GM23338 (cell line): ENCODE measurements at regions not wholly inside any gene's neighbourhood (a gene's known extent, or its start where the extent isn't known, plus 50 kb on each side); places are given as distances from the start of the nearest gene placed in this dataset.

Experiments
- ATAC-seq: fragments of 200-7000 bp; cut with Tn5 transposase; 3 replicates; pipeline ENCODE4 v1.9.1; 2020
- DNase-seq: peaks from one replicate; pipeline ENCODE4 v3.0.0-alpha.2; 2015; ENCODE audit warnings: low spot score
- H2AFZ ChIP-seq: fragments of 200-600 bp; sonication (generic); 2 replicates; pipeline ENCODE4 v1.8.0; 2016; ENCODE audit warnings: antibody characterized with exemption, mild to moderate bottlenecking, moderate library complexity
- H3F3A ChIP-seq: fragments of 200-600 bp; sonication (generic); replicated peaks from 2 replicates; pipeline ENCODE4 v1.8.0; 2017; ENCODE audit warnings: antibody characterized with exemption, mixed run types, low read depth
- H3K27ac ChIP-seq: fragments of 200-600 bp; sonication (generic); 2 replicates; pipeline ENCODE4 v1.6.1; 2016; ENCODE audit warnings: low read depth
- H3K27me3 ChIP-seq: fragments of 200-600 bp; sonication (generic); 2 replicates; pipeline ENCODE4 v1.8.0; 2016; ENCODE audit warnings: mild to moderate bottlenecking, mixed run types, moderate library complexity; ENCODE audit not compliant: insufficient read depth
- H3K36me3 ChIP-seq: fragments of 200-600 bp; sonication (generic); 2 replicates; pipeline ENCODE4 v1.8.0; 2016; ENCODE audit warnings: mild to moderate bottlenecking; ENCODE audit not compliant: insufficient read depth
- H3K4me1 ChIP-seq: fragments of 200-600 bp; sonication (generic); 2 replicates; pipeline ENCODE4 v1.8.0; 2016; ENCODE audit warnings: mild to moderate bottlenecking, moderate library complexity; ENCODE audit not compliant: insufficient read depth
- H3K4me2 ChIP-seq: fragments of 200-600 bp; sonication (generic); 2 replicates; pipeline ENCODE4 v1.7.1; 2017; ENCODE audit warnings: mixed run types
- H3K4me3 ChIP-seq: fragments of 200-600 bp; sonication (generic); 2 replicates; pipeline ENCODE4 v1.6.1; 2016; ENCODE audit warnings: mixed run types
- H3K79me2 ChIP-seq: fragments of 200-600 bp; sonication (generic); replicated peaks from 2 replicates; pipeline ENCODE4 v1.8.0; 2017; ENCODE audit warnings: mild to moderate bottlenecking; ENCODE audit not compliant: insufficient read depth
- H3K9me2 ChIP-seq: fragments of 200-600 bp; sonication (generic); 2 replicates; pipeline ENCODE4 v1.8.0; 2017; ENCODE audit not compliant: insufficient read depth
- H4K20me1 ChIP-seq: fragments of 200-600 bp; sonication (generic); replicated peaks from 2 replicates; pipeline ENCODE4 v1.8.0; 2017; ENCODE audit warnings: mild to moderate bottlenecking; ENCODE audit not compliant: insufficient read depth
- H3K27ac Mint-ChIP-seq: 2 replicates; pipeline ENCODE4 v1.8.0; 2020; ENCODE audit warnings: inconsistent platforms, mild to moderate bottlenecking, moderate library complexity, mixed read lengths
- H3K27me3 Mint-ChIP-seq: 3 replicates; pipeline ENCODE4 v1.8.0; 2022; ENCODE audit warnings: low read depth, mild to moderate bottlenecking, moderate library complexity, mixed read lengths, inconsistent platforms; ENCODE audit not compliant: insufficient read depth, poor library complexity
- H3K36me3 Mint-ChIP-seq: 3 replicates; pipeline ENCODE4 v1.8.0; 2021; ENCODE audit warnings: low read depth, mild to moderate bottlenecking, inconsistent platforms, moderate library complexity, mixed read lengths
- H3K4me1 Mint-ChIP-seq: 3 replicates; pipeline ENCODE4 v1.8.0; 2020; ENCODE audit warnings: mild to moderate bottlenecking, inconsistent platforms, mixed read lengths
- H3K4me3 Mint-ChIP-seq: 3 replicates; pipeline ENCODE4 v1.8.0; 2021; ENCODE audit warnings: moderate library complexity, mild to moderate bottlenecking, inconsistent platforms, mixed read lengths
- H3K9me3 Mint-ChIP-seq: 3 replicates; pipeline ENCODE4 v1.8.0; 2020; ENCODE audit warnings: moderate library complexity, mild to moderate bottlenecking, inconsistent platforms, mixed read lengths
- CREB1 ChIP-seq: fragments of 250-450 bp; sonication (Bioruptor Pico); IDR thresholded peaks from 2 replicates; pipeline ENCODE4 v1.5.0; 2020; ENCODE audit warnings: low read depth, mild to moderate bottlenecking, moderate library complexity
- EZH2 ChIP-seq: fragments of 200-600 bp; sonication (generic); IDR thresholded peaks from one replicate; pipeline ENCODE4 v1.8.0; 2017; ENCODE audit warnings: antibody characterized with exemption, mild to moderate bottlenecking, low read depth; ENCODE audit not compliant: unreplicated experiment
- EZH2phosphoT487 ChIP-seq: fragments of 200-600 bp; sonication (generic); IDR thresholded peaks from one replicate; pipeline ENCODE4 v1.8.1; 2018; ENCODE audit warnings: antibody characterized with exemption; ENCODE audit not compliant: unreplicated experiment
- JUNB ChIP-seq: IDR thresholded peaks from one replicate; pipeline ENCODE4 v1.6.1; 2016; ENCODE audit warnings: antibody characterized with exemption; ENCODE audit not compliant: unreplicated experiment
- NANOG ChIP-seq: IDR thresholded peaks from 2 replicates; pipeline ENCODE4 v1.6.1; 2016; ENCODE audit warnings: antibody characterized with exemption, borderline replicate concordance
- POLR2AphosphoS5 ChIP-seq: IDR thresholded peaks from 2 replicates; pipeline ENCODE4 v1.6.1; 2016; ENCODE audit warnings: antibody characterized with exemption, low read depth
- STAT1 ChIP-seq: IDR thresholded peaks from one replicate; pipeline ENCODE4 v1.6.1; 2016; ENCODE audit warnings: antibody characterized with exemption; ENCODE audit not compliant: unreplicated experiment
- ZNF114 ChIP-seq: fragments of 250-450 bp; sonication (Bioruptor Pico); IDR thresholded peaks from 2 replicates; pipeline ENCODE4 v1.5.0; 2020; ENCODE audit warnings: mild to moderate bottlenecking, moderate library complexity
- ZNF331 ChIP-seq: fragments of 250-450 bp; sonication (Bioruptor Pico); IDR thresholded peaks from 2 replicates; pipeline ENCODE4 v1.5.0; 2020; ENCODE audit warnings: low read depth, mild to moderate bottlenecking, moderate library complexity
- ZNF462 ChIP-seq: fragments of 250-450 bp; sonication (Bioruptor Pico); IDR thresholded peaks from 2 replicates; pipeline ENCODE4 v1.5.0; 2020; ENCODE audit warnings: mild to moderate bottlenecking, moderate library complexity
- TF ChIP-seq, protein P1 (sequence below), 2 experiments: fragments of 200-600 bp in 1 of 2; sonication (generic) in 1 of 2; conservative IDR thresholded peaks; 2 replicates each; pipeline versions ENCODE4 v1.5.1 to v1.6.1; 2016 to 2017; ENCODE audit warnings: antibody characterized with exemption in 2 of 2, low read depth in 2 of 2, mild to moderate bottlenecking in 2 of 2, moderate library complexity in 1 of 2
- TF ChIP-seq, protein P2 (sequence below): IDR thresholded peaks from 2 replicates; pipeline ENCODE4 v1.6.1; 2016; ENCODE audit warnings: antibody characterized with exemption

DNA sequence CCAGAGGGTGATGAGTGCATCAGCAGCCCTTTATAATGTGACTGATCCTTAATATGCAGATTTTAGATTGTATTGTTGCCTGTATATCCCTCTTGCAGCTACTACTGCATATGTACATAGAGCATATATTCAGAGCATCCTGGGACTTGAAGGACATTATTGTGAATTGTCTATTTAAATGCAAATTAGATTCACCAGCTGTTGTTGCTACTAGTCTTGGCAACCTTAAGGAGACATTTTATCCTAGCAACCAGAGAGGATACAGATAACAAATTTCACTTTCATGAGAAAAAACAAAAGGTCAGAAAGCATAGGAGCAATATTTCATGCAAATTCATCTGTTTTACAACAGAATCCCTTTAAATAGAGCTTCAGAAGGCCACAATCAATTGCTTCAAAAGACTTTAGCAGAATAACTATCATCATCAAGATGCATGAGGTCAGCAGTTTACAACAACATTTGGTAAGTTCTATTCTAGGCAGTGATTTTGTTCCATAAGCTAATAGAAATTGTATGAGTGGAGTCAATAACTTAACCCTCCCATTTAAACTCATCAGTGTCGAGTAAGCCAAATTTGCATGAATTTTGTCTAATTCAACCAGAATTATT lies 148.6 kb downstream of the GC start:
- H3K27ac ChIP-seq = peak overlapping the region; percentile 7; the same call in 1 of the 2 replicates

GRCh38 chr4:71634364-71634763 lies 149.5 kb downstream of the GC start:
- Histone ChIP-seq H3F3A (no peaks in the 10 kb centered on the region), H3K27me3 (no peaks in the 10 kb centered on the region), H3K27ac (no peak overlapping the region), H2AFZ (no peak overlapping the region), H3K4me1 (peaks cover 19% of the 10 kb centered on the region), H3K9me2 (peaks cover 3% of the 10 kb centered on the region; the same call in 1 of the 2 replicates), H3K36me3 (no peaks in the 10 kb centered on the region), H3K4me3 (no peak overlapping the region), H4K20me1 (no peaks in the 10 kb centered on the region), H3K79me2 (no peaks in the 10 kb centered on the region), H3K4me2 (0 out of 2 replicates have a peak overlapping the region, but pooled peaks have one; percentile 1)
- H3K27ac Mint-ChIP-seq = peak overlapping the region; percentile 61; the same call in 1 of the 2 replicates
- peaks cover 16% of the 10 kb centered on the region for H3K4me1 Mint-ChIP-seq
- DNase-seq (no peak), ATAC-seq (no peak)
- H3K4me3 Mint-ChIP-seq = no peak overlapping the region
- peaks cover 6% of the 10 kb centered on the region for H3K27me3 Mint-ChIP-seq
- H3K9me3 Mint-ChIP-seq = peaks cover 20% of the 10 kb centered on the region
- peaks cover 15% of the 10 kb centered on the region for H3K36me3 Mint-ChIP-seq
- TF ChIP-seq JUNB (no peak), ZNF331 (CRISPR knock-in tag) (no peak), POLR2AphosphoS5 (no peak), NANOG (no peak), ZNF462 (CRISPR knock-in tag) (no peak), STAT1 (no peak), ZNF114 (CRISPR knock-in tag) (no peak), CREB1 (no peak), EZH2 (no peak), EZH2phosphoT487 (no peak)
- TF ChIP-seq, protein P1, sequence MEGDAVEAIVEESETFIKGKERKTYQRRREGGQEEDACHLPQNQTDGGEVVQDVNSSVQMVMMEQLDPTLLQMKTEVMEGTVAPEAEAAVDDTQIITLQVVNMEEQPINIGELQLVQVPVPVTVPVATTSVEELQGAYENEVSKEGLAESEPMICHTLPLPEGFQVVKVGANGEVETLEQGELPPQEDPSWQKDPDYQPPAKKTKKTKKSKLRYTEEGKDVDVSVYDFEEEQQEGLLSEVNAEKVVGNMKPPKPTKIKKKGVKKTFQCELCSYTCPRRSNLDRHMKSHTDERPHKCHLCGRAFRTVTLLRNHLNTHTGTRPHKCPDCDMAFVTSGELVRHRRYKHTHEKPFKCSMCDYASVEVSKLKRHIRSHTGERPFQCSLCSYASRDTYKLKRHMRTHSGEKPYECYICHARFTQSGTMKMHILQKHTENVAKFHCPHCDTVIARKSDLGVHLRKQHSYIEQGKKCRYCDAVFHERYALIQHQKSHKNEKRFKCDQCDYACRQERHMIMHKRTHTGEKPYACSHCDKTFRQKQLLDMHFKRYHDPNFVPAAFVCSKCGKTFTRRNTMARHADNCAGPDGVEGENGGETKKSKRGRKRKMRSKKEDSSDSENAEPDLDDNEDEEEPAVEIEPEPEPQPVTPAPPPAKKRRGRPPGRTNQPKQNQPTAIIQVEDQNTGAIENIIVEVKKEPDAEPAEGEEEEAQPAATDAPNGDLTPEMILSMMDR (conservative IDR thresholded peaks at IDR 0.05; ENCODE audit: low read depth in 2 of 2) = no peak
- TF ChIP-seq, protein P2, sequence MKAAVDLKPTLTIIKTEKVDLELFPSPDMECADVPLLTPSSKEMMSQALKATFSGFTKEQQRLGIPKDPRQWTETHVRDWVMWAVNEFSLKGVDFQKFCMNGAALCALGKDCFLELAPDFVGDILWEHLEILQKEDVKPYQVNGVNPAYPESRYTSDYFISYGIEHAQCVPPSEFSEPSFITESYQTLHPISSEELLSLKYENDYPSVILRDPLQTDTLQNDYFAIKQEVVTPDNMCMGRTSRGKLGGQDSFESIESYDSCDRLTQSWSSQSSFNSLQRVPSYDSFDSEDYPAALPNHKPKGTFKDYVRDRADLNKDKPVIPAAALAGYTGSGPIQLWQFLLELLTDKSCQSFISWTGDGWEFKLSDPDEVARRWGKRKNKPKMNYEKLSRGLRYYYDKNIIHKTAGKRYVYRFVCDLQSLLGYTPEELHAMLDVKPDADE = no peak

More for the DNA sequence above, 148.6 kb downstream of the GC start:
- Histone ChIP-seq H3K4me2 (peak overlapping the region; percentile 1; the same call in 1 of the 2 replicates), H3K4me3 (no peak overlapping the region), H2AFZ (no peak overlapping the region), H3K79me2 (no peaks in the 10 kb centered on the region), H4K20me1 (no peaks in the 10 kb centered on the region), H3K27me3 (no peaks in the 10 kb centered on the region), H3K9me2 (peaks cover 3% of the 10 kb centered on the region; the same call in 1 of the 2 replicates), H3F3A (no peaks in the 10 kb centered on the region), H3K36me3 (no peaks in the 10 kb centered on the region), H3K4me1 (peaks cover 19% of the 10 kb centered on the region)
- peak; percentile 27 for DNase-seq
- Mint-ChIP-seq H3K36me3 (peaks cover 18% of the 10 kb centered on the region), H3K27me3 (peaks cover 6% of the 10 kb centered on the region), H3K4me1 (peaks cover 16% of the 10 kb centered on the region), H3K9me3 (peaks cover 24% of the 10 kb centered on the region), H3K27ac (peak overlapping the region; percentile 11; the same call in 1 of the 2 replicates), H3K4me3 (no peak overlapping the region)
- TF ChIP-seq CREB1 (no peak), NANOG (0 out of 2 replicates have a peak, but pooled peaks have one; percentile 4)
- ATAC-seq = no peak
